ENCODE measurements at regions not wholly inside any gene's neighbourhood (a gene's known extent, or its start where the extent isn't known, plus 50 kb on each side); places are given as distances from the start of the nearest gene placed in this dataset.

DNA sequence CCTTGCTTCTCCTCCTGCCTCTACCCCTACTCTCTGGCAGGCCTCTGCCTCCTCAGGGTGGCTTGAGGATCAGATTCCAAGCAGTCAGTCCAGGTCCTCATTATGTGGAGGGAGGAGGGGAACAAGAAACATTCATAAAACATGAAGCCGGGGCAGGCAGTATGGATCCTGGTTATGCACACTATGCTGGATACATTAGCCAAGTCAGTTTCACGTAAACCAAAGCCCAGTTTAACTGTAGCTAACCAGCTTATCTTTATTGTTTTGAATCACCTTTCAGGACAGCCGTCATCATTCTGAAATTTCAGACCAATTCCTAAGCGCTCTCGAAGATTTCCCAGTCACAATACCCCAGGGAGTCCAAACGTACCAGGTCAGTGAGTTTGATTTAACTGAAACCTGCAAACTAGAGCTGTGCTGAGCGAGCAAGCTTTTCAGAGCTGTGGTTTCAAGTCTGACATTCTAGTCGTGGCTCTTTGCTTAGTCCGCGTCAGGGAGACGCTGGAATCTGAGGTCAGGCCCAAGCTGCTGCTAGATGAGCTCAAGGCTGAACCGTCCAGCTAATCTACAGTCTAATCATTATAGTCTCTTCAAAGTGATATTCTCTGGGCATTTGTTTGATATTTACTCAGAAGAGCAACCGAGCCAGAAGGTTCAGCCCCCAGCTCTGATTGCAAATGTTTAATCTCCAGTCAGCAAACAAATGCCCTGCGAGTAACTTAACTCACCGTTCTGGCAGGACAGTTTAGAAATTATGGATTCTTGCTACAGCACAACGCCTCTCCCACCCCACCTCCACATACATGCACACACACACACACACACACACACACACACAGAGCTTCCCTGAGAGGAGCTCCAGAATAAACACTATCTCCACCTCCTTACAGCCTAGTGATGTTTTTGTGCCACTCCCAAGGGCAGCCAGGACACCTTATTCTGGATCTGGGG is 63.8 kb upstream of the BZW1 start:
- peak overlapping the region; percentile 42 for H3K27ac ChIP-seq
- no peaks in the 10 kb centered on the region for H3K36me3 ChIP-seq
- intact Hi-C loops (cut with DNase I) = no loop called here
- H3K4me3 ChIP-seq = no peak overlapping the region
- H3K4me1 ChIP-seq = no peaks in the 10 kb centered on the region
- no peak for ATAC-seq
- H3K9me3 ChIP-seq = no peaks in the 10 kb centered on the region
- no peaks in the 10 kb centered on the region for H3K27me3 ChIP-seq
- DNase-seq = no peak
- TF ChIP-seq, protein P1, sequence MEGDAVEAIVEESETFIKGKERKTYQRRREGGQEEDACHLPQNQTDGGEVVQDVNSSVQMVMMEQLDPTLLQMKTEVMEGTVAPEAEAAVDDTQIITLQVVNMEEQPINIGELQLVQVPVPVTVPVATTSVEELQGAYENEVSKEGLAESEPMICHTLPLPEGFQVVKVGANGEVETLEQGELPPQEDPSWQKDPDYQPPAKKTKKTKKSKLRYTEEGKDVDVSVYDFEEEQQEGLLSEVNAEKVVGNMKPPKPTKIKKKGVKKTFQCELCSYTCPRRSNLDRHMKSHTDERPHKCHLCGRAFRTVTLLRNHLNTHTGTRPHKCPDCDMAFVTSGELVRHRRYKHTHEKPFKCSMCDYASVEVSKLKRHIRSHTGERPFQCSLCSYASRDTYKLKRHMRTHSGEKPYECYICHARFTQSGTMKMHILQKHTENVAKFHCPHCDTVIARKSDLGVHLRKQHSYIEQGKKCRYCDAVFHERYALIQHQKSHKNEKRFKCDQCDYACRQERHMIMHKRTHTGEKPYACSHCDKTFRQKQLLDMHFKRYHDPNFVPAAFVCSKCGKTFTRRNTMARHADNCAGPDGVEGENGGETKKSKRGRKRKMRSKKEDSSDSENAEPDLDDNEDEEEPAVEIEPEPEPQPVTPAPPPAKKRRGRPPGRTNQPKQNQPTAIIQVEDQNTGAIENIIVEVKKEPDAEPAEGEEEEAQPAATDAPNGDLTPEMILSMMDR (IDR thresholded peaks at IDR 0.05) = no peak

DNA sequence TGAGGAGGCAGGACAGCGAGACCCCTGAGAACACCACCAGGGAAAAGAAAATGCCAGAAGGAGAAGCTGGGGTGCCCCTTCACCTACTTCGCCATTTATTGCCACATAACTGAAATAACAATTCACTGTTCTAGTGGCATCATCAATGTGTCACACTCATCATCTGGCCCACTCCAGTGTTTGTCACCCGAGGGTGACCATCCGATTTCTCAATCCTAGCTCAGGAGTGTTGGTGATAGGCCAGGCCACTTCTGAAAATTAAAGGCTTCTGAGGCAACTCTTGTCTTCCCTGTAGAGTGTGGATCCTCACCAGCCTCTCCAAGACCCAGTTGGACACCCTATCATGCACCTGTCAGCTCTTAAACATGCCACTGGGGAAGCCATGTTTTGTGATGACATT is 62.9 kb upstream of the BZW1 start:
- no peak for ATAC-seq
- TF ChIP-seq, protein P1 (IDR thresholded peaks at IDR 0.05) = no peak
- Histone ChIP-seq H3K4me3 (no peak overlapping the region), H3K4me1 (no peaks in the 10 kb centered on the region), H3K27ac (no peak overlapping the region), H3K36me3 (no peaks in the 10 kb centered on the region), H3K27me3 (no peaks in the 10 kb centered on the region), H3K9me3 (no peaks in the 10 kb centered on the region)
- DNase-seq = no peak
- intact Hi-C loops (cut with DNase I) = no loop called here

DNA sequence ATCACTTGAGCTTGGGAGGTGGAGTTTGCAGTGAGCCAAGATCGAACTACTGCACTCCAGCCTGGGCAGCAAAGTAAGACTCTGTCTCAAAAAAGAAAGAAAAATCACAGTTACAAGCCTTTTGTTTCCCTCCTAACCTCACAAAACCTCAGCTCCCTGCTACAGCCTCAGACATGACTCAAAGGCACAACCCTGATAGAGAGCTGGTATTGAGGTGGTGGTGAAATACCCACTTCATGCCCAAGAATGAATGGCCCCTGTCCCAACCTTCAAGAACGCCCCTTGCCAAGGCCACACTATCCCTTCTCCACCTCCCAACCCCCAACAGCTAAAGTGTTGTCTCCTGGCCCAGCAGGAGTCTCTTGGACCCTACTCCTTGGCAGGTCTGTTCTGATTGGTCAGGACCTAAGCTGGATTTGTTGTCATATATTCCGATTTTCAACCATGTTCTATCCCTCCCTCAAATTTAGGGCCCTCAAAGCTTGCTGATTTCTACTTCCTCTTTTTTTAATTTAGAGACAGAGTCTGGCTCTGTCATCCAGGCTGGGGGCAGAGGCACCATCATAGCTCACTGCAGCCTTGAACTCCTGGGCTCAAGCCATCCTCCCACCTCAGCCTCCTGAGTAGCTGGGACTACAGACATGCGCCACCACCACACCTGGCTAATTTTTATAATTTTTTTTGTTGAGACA is 61.9 kb upstream of the BZW1 start:
- ATAC-seq = no peak
- TF ChIP-seq, protein P1 (IDR thresholded peaks at IDR 0.05) = no peak
- H3K4me1 ChIP-seq = no peaks in the 10 kb centered on the region
- H3K9me3 ChIP-seq = no peaks in the 10 kb centered on the region
- intact Hi-C loops (cut with DNase I) = no loop called here
- DNase-seq = no peak
- H3K4me3 ChIP-seq = no peak overlapping the region
- H3K36me3 ChIP-seq = no peaks in the 10 kb centered on the region
- H3K27ac ChIP-seq = no peak overlapping the region
- H3K27me3 ChIP-seq = no peaks in the 10 kb centered on the region

DNA sequence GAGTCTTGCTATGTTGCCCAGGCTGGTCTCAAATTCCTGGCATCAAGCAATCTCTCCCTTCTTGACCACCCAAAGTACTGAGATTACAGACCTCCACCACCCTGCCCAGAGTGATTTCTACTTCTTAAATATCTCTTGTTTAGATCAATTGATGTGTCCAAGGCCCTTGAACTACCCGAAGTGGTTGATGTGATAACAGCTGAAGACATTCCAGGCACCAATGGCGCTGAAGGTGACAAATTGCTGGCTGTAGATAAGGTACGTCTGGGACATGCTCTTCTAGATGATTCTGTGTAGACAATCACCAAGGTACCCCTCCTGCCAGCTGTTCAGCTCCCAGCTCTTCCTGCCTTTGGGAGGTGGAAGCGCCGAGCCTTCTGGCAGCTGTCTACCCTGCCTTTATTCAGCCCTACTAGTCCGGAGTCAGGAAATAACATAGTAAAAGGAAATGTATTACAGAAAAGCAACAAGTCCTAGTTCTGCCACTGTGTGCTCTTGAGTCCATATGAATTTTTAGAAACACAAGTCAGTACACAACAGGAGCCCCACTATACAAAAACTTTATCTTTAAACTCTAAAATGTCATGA is 61.3 kb upstream of the BZW1 start:
- intact Hi-C loops (cut with DNase I) = no loop called here
- Histone ChIP-seq H3K36me3 (no peaks in the 10 kb centered on the region), H3K9me3 (no peaks in the 10 kb centered on the region), H3K4me1 (no peaks in the 10 kb centered on the region), H3K27me3 (no peaks in the 10 kb centered on the region), H3K4me3 (no peak overlapping the region), H3K27ac (no peak overlapping the region)
- ATAC-seq = no peak
- TF ChIP-seq, protein P1 (IDR thresholded peaks at IDR 0.05) = no peak
- no peak for DNase-seq

DNA sequence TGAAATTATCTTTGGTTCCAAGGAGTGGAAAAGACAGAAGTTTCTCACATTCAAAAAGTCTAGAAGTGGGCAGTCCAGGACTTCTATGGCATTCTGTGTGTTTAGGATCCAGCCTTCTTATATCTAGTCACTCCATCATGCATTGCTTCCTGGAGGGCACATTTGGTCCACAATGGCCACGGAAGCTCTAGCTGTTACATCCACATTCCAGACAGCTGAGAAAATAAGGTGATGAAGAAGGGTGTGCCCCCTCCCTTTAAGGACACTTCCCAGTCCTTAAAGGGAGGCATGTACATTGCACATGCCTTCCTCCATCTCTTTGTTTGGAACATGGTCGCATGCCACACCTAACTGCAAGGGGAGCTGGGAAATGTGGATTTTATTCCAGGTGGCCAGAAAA is 59.9 kb upstream of the BZW1 start:
- DNase-seq = no peak
- Histone ChIP-seq H3K27me3 (no peaks in the 10 kb centered on the region), H3K4me1 (no peaks in the 10 kb centered on the region), H3K9me3 (no peaks in the 10 kb centered on the region), H3K27ac (no peak overlapping the region), H3K36me3 (no peaks in the 10 kb centered on the region), H3K4me3 (no peak overlapping the region)
- intact Hi-C loops (cut with DNase I) = no loop called here
- TF ChIP-seq, protein P1 (IDR thresholded peaks at IDR 0.05) = no peak
- no peak for ATAC-seq

Measured in upper lobe of right lung (tissue), 1 donor.